Liver (tissue), 7 donors: ENCODE measurements at regions not wholly inside any gene's neighbourhood (a gene's known extent, or its start where the extent isn't known, plus 50 kb on each side); places are given as distances from the start of the nearest gene placed in this dataset.
A peak's percentile ranks its signal among the peaks of the same experiment; 100 is the strongest.
"Not testable (repeated sequence)": the region's sequence is repeated elsewhere in the genome, so short reads cannot be mapped to it uniquely, and the experiment has no call there.

Source experiments
- DNase-seq: peaks from one replicate; pipeline ENCODE4 v3.0.0-alpha.2; 2017; ENCODE audit warnings: low spot score
- H3K27ac ChIP-seq, 2 donors: one replicate each; pipeline ENCODE4 v1.7.0; 2013; ENCODE audit warnings: inconsistent platforms in 2 of 2, low read length in 2 of 2, control low read depth in 1 of 2, low read depth in 1 of 2, mild to moderate bottlenecking in 1 of 2
- H3K27me3 ChIP-seq, 4 donors: one replicate each; pipeline versions ENCODE4 v1.6.1 to v1.7.0; 2013; ENCODE audit warnings: low read length in 3 of 4, inconsistent platforms in 1 of 4, mild to moderate bottlenecking in 1 of 4, moderate library complexity in 1 of 4; ENCODE audit not compliant: control insufficient read depth in 4 of 4, insufficient read depth in 4 of 4
- H3K36me3 ChIP-seq, 4 donors: one replicate each; pipeline versions ENCODE4 v1.6.1 to v1.7.0; 2013; ENCODE audit warnings: low read length in 3 of 4, mild to moderate bottlenecking in 3 of 4, low read depth in 1 of 4, moderate library complexity in 1 of 4; ENCODE audit not compliant: control insufficient read depth in 4 of 4, insufficient read depth in 3 of 4
- H3K4me1 ChIP-seq, 4 donors: one replicate each; pipeline versions ENCODE4 v1.6.1 to v1.7.0; 2013; ENCODE audit warnings: low read length in 3 of 4, mild to moderate bottlenecking in 3 of 4, moderate library complexity in 1 of 4; ENCODE audit not compliant: control insufficient read depth in 4 of 4, insufficient read depth in 4 of 4
- H3K4me3 ChIP-seq, 3 donors: one replicate each; pipeline versions ENCODE4 v1.6.1 to v1.7.0; 2013; ENCODE audit warnings: low read length in 3 of 3, control low read depth in 1 of 3, low read depth in 1 of 3, mild to moderate bottlenecking in 1 of 3
- H3K9ac ChIP-seq, 2 donors: one replicate each; pipeline ENCODE4 v1.7.0; 2013; ENCODE audit warnings: low read length in 2 of 2, mild to moderate bottlenecking in 2 of 2, moderate library complexity in 2 of 2, control low read depth in 1 of 2, low read depth in 1 of 2
- H3K9me3 ChIP-seq, 4 donors: one replicate each; pipeline versions ENCODE4 v1.6.1 to v1.7.0; 2013; ENCODE audit warnings: low read length in 3 of 4; ENCODE audit not compliant: control insufficient read depth in 4 of 4
- ATF3 ChIP-seq: IDR thresholded peaks from 2 replicates; pipeline ENCODE4 v1.6.1; 2016; ENCODE audit warnings: antibody characterized with exemption
- FOXA1 ChIP-seq: IDR thresholded peaks from 2 replicates; pipeline ENCODE4 v1.6.1; 2016; ENCODE audit warnings: antibody characterized with exemption
- FOXA2 ChIP-seq: IDR thresholded peaks from 2 replicates; pipeline ENCODE4 v1.6.1; 2016; ENCODE audit warnings: antibody characterized with exemption
- GABPA ChIP-seq, 2 donors: IDR thresholded peaks in 1 of 2; conservative IDR thresholded peaks in 1 of 2; 2 replicates each; pipeline ENCODE4 v1.6.1; 2016; ENCODE audit warnings: antibody characterized with exemption in 2 of 2, mild to moderate bottlenecking in 1 of 2, moderate library complexity in 1 of 2
- HNF4A ChIP-seq, 2 donors: conservative IDR thresholded peaks; 2 replicates each; pipeline ENCODE4 v1.6.1; 2016; ENCODE audit warnings: antibody characterized with exemption in 2 of 2, mild to moderate bottlenecking in 2 of 2
- HNF4G ChIP-seq: IDR thresholded peaks from 2 replicates; pipeline ENCODE4 v1.6.1; 2016; ENCODE audit warnings: antibody characterized with exemption
- JUND ChIP-seq, 2 donors: IDR thresholded peaks; 2 replicates each; pipeline ENCODE4 v1.6.1; 2016; ENCODE audit warnings: antibody characterized with exemption in 2 of 2
- MAX ChIP-seq: IDR thresholded peaks from 2 replicates; pipeline ENCODE4 v1.6.1; 2016; ENCODE audit warnings: antibody characterized with exemption
- NR2F2 ChIP-seq: IDR thresholded peaks from 2 replicates; pipeline ENCODE4 v1.6.1; 2016; ENCODE audit warnings: antibody characterized with exemption
- RAD21 ChIP-seq, 2 donors: IDR thresholded peaks; 2 replicates each; pipeline ENCODE4 v1.6.1; 2016; ENCODE audit warnings: antibody characterized with exemption in 2 of 2, mild to moderate bottlenecking in 2 of 2
- REST ChIP-seq: IDR thresholded peaks from 2 replicates; pipeline ENCODE4 v1.6.1; 2016; ENCODE audit warnings: antibody characterized with exemption, mild to moderate bottlenecking
- RXRA ChIP-seq, 2 donors: IDR thresholded peaks; 2 replicates each; pipeline ENCODE4 v1.6.1; 2017 to 2018; ENCODE audit warnings: antibody characterized with exemption in 2 of 2, mild to moderate bottlenecking in 1 of 2
- SP1 ChIP-seq: IDR thresholded peaks from 2 replicates; pipeline ENCODE4 v1.6.1; 2018; ENCODE audit warnings: antibody characterized with exemption, mild to moderate bottlenecking
- TAF1 ChIP-seq: conservative IDR thresholded peaks from 2 replicates; pipeline ENCODE4 v1.6.1; 2016; ENCODE audit warnings: antibody characterized with exemption, mild to moderate bottlenecking
- YY1 ChIP-seq: IDR thresholded peaks from 2 replicates; pipeline ENCODE4 v1.6.1; 2016; ENCODE audit warnings: antibody characterized with exemption, mild to moderate bottlenecking
- ZBTB33 ChIP-seq: IDR thresholded peaks from 2 replicates; pipeline ENCODE4 v1.6.1; 2016; ENCODE audit warnings: antibody characterized with exemption
- WGBS: extraction: QIAGEN DNeasy Blood & Tissue Kit; methylation state at CpG from one replicate; pipeline ENCODE4 v1.1.7; 2013; 5-methylcytosine and 5-hydroxymethylcytosine counted together
- donor health status: healthy.
- donor health status: healthy.
- donor health status: healthy.
- donor health status: healthy.

- not testable (repeated sequence) for H3K4me3 ChIP-seq, H3K9me3 ChIP-seq, DNase-seq, H3K27me3 ChIP-seq, H3K4me1 ChIP-seq, H3K9ac ChIP-seq, H3K36me3 ChIP-seq
- peak overlapping the region; percentile 3 to 12 for H3K27ac ChIP-seq
- WGBS, result 39% methylated on average over 7 of the region's 7 CpGs
- TF ChIP-seq RXRA (IDR thresholded peaks at IDR 0.05) (peak; percentile 64 to 70), RAD21 (IDR thresholded peaks at IDR 0.05) (peak; percentile 20 to 51), MAX (peak; percentile 10), SP1 (peak; percentile 59), YY1 (peak; percentile 48), FOXA2 (peak; percentile 15), HNF4A (conservative IDR thresholded peaks at IDR 0.05) (peak; percentile 61 to 70)
Observed at GRCh38 chr2:106258859-106259258, 64.8 kb upstream of the UXS1 start.

- Histone ChIP-seq H3K4me3 (no peak overlapping the region), H3K27me3 (no peaks in the 10 kb centered on the region), H3K9me3 (no peaks in the 10 kb centered on the region), H3K4me1 (peaks cover 0 to 3% (median under 1%) of the 10 kb centered on the region in 4 donors), H3K27ac (peak overlapping the region in 1 of 2 donors; percentile 38), H3K9ac (no peak overlapping the region), H3K36me3 (no peaks in the 10 kb centered on the region)
- DNase-seq, result no peak
- TF ChIP-seq HNF4A (conservative IDR thresholded peaks at IDR 0.05), result no peak
- TF ChIP-seq JUND (IDR thresholded peaks at IDR 0.05), result no peak
- TF ChIP-seq NR2F2, result no peak
- no peak for TF ChIP-seq YY1
- TF ChIP-seq FOXA2, result no peak
- TF ChIP-seq FOXA1, result no peak
- no peak for TF ChIP-seq GABPA (IDR thresholded peaks at IDR 0.05 in 1 of 2, conservative IDR thresholded peaks at IDR 0.05 in 1 of 2)
- no peak for TF ChIP-seq TAF1
- TF ChIP-seq HNF4G, result no peak
- no peak for TF ChIP-seq RXRA (IDR thresholded peaks at IDR 0.05)
- TF ChIP-seq ZBTB33, result no peak
- no peak for TF ChIP-seq ATF3
- no peak for TF ChIP-seq SP1
- TF ChIP-seq MAX, result no peak
- TF ChIP-seq REST, result no peak
- TF ChIP-seq RAD21 (IDR thresholded peaks at IDR 0.05), result no peak
- WGBS, result 78% methylated on average over 3 of the region's 3 CpGs
Observed at GRCh38 chr2:106257830-106258229, 63.7 kb upstream of the UXS1 start.
